ENCODE measurements at regions not wholly inside any gene's neighbourhood (a gene's known extent, or its start where the extent isn't known, plus 50 kb on each side); places are given as distances from the start of the nearest gene placed in this dataset.

GRCh38 chr10:28160866-28161405 lies 141.9 kb downstream of the MPP7 start:
- Histone ChIP-seq H3K9me3 (ENCODE audit: control insufficient read depth, insufficient read depth, low read depth, low read length) (no peaks in the 10 kb centered on the region), H3K27ac (ENCODE audit: extremely low read depth, low read depth, low read length) (no peak overlapping the region), H3K4me3 (ENCODE audit: low read depth, low read length) (no peak overlapping the region), H3K36me3 (ENCODE audit: control insufficient read depth in 2 of 2, insufficient read depth in 1 of 2, low read length in 2 of 2) (no peaks in the 10 kb centered on the region), H3K4me1 (ENCODE audit: control insufficient read depth, insufficient read depth, low read length) (no peaks in the 10 kb centered on the region)
- no peak for TF ChIP-seq ZNF157 (tag by site-specific recombination; IDR thresholded peaks at IDR 0.05)
- TF ChIP-seq, protein P1, sequence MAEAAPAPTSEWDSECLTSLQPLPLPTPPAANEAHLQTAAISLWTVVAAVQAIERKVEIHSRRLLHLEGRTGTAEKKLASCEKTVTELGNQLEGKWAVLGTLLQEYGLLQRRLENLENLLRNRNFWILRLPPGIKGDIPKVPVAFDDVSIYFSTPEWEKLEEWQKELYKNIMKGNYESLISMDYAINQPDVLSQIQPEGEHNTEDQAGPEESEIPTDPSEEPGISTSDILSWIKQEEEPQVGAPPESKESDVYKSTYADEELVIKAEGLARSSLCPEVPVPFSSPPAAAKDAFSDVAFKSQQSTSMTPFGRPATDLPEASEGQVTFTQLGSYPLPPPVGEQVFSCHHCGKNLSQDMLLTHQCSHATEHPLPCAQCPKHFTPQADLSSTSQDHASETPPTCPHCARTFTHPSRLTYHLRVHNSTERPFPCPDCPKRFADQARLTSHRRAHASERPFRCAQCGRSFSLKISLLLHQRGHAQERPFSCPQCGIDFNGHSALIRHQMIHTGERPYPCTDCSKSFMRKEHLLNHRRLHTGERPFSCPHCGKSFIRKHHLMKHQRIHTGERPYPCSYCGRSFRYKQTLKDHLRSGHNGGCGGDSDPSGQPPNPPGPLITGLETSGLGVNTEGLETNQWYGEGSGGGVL (tag by site-specific recombination; IDR thresholded peaks at IDR 0.05) = no peak
- TF ChIP-seq ZNF214 (tag by site-specific recombination; IDR thresholded peaks at IDR 0.05; ENCODE audit: borderline replicate concordance) = no peak
- no peak for TF ChIP-seq ZNF664 (tag by site-specific recombination; IDR thresholded peaks at IDR 0.05)
- no peak for TF ChIP-seq ZNF529 (tag by site-specific recombination; IDR thresholded peaks at IDR 0.05; ENCODE audit: insufficient replicate concordance)
- no peak for TF ChIP-seq ZBTB10 (tag by site-specific recombination; IDR thresholded peaks at IDR 0.05)
- TF ChIP-seq, protein P2, sequence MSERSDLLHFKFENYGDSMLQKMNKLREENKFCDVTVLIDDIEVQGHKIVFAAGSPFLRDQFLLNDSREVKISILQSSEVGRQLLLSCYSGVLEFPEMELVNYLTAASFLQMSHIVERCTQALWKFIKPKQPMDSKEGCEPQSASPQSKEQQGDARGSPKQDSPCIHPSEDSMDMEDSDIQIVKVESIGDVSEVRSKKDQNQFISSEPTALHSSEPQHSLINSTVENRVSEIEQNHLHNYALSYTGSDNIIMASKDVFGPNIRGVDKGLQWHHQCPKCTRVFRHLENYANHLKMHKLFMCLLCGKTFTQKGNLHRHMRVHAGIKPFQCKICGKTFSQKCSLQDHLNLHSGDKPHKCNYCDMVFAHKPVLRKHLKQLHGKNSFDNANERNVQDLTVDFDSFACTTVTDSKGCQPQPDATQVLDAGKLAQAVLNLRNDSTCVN (tag by site-specific recombination; optimal IDR thresholded peaks at IDR 0.05) = no peak
- no peak for TF ChIP-seq ZNF148 (tag by site-specific recombination; IDR thresholded peaks at IDR 0.05; ENCODE audit: borderline replicate concordance)
- no peak for TF ChIP-seq KLF9 (tag by site-specific recombination; IDR thresholded peaks at IDR 0.05; ENCODE audit: low read depth)
- no peak for TF ChIP-seq ZNF610 (tag by site-specific recombination; IDR thresholded peaks at IDR 0.05; ENCODE audit: borderline replicate concordance)
- TF ChIP-seq ZXDB (tag by site-specific recombination; IDR thresholded peaks at IDR 0.05) = no peak
- no peak for TF ChIP-seq ZNF792 (tag by site-specific recombination; IDR thresholded peaks at IDR 0.05)
- POLR2A ChIA-PET = no interaction called here
- CTCF ChIA-PET = interaction anchor here (0.6 to 0.8 kb wide), 3 partner anchors 81 to 800 kb away, joined by 3 to 4 read pairs (median 3); no protein-coding TSS in a partner anchor

DNA sequence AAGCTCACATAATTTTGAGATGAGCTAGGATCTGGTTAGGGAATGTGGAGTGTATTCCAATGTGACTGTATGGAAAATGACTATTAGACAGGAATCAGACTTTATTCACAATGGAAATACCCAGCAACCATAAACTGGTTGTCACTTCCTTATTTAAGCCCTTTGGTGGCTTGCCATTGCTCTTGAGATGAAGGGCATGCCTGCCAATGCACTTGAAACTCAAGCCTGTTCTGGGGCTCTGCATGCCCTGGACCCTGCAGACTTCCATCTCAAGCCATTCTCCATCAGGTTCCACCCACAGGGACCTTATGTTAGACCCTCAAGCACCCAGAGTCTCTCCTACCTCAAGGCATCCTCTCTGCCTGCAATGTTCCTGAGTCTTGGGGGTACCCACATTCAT lies 145.5 kb downstream of the MPP7 start:
- POLR2A ChIA-PET = no interaction called here
- H3K27ac ChIP-seq (ENCODE audit: extremely low read depth, low read depth, low read length) = no peak overlapping the region
- H3K9me3 ChIP-seq (ENCODE audit: control insufficient read depth, insufficient read depth, low read depth, low read length) = no peaks in the 10 kb centered on the region
- H3K36me3 ChIP-seq (ENCODE audit: control insufficient read depth in 2 of 2, insufficient read depth in 1 of 2, low read length in 2 of 2) = no peaks in the 10 kb centered on the region
- H3K4me3 ChIP-seq (ENCODE audit: low read depth, low read length) = no peak overlapping the region
- no peaks in the 10 kb centered on the region for H3K4me1 ChIP-seq (ENCODE audit: control insufficient read depth, insufficient read depth, low read length)
- CTCF ChIA-PET = no interaction called here
- TF ChIP-seq, protein P3, sequence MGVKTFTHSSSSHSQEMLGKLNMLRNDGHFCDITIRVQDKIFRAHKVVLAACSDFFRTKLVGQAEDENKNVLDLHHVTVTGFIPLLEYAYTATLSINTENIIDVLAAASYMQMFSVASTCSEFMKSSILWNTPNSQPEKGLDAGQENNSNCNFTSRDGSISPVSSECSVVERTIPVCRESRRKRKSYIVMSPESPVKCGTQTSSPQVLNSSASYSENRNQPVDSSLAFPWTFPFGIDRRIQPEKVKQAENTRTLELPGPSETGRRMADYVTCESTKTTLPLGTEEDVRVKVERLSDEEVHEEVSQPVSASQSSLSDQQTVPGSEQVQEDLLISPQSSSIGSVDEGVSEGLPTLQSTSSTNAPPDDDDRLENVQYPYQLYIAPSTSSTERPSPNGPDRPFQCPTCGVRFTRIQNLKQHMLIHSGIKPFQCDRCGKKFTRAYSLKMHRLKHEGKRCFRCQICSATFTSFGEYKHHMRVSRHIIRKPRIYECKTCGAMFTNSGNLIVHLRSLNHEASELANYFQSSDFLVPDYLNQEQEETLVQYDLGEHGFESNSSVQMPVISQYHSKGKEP (tag by site-specific recombination; IDR thresholded peaks at IDR 0.05) = no peak
- TF ChIP-seq ZBTB48 (tag by site-specific recombination; IDR thresholded peaks at IDR 0.05) (no peak), ZNF239 (tag by site-specific recombination; IDR thresholded peaks at IDR 0.05) (no peak), KLF7 (tag by site-specific recombination; IDR thresholded peaks at IDR 0.05; ENCODE audit: borderline replicate concordance) (no peak), ZBTB11 (tag by site-specific recombination; conservative IDR thresholded peaks at IDR 0.05; ENCODE audit: low read depth) (no peak)
- TF ChIP-seq, protein P4, sequence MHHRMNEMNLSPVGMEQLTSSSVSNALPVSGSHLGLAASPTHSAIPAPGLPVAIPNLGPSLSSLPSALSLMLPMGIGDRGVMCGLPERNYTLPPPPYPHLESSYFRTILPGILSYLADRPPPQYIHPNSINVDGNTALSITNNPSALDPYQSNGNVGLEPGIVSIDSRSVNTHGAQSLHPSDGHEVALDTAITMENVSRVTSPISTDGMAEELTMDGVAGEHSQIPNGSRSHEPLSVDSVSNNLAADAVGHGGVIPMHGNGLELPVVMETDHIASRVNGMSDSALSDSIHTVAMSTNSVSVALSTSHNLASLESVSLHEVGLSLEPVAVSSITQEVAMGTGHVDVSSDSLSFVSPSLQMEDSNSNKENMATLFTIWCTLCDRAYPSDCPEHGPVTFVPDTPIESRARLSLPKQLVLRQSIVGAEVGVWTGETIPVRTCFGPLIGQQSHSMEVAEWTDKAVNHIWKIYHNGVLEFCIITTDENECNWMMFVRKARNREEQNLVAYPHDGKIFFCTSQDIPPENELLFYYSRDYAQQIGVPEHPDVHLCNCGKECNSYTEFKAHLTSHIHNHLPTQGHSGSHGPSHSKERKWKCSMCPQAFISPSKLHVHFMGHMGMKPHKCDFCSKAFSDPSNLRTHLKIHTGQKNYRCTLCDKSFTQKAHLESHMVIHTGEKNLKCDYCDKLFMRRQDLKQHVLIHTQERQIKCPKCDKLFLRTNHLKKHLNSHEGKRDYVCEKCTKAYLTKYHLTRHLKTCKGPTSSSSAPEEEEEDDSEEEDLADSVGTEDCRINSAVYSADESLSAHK (tag by site-specific recombination; IDR thresholded peaks at IDR 0.05) = no peak
